Hepatocyte (in vitro differentiated cells): ENCODE measurements at regions not wholly inside any gene's neighbourhood (a gene's known extent, or its start where the extent isn't known, plus 50 kb on each side); places are given as distances from the start of the nearest gene placed in this dataset.

Source experiments
- DNase-seq: peaks from one replicate; pipeline ENCODE4 v3.0.0-alpha.2; 2016; ENCODE audit warnings: low spot score
- H2AFZ ChIP-seq: fragments of 200-600 bp; sonication (generic); 2 replicates; pipeline ENCODE4 v1.6.0; 2016; ENCODE audit warnings: antibody characterized with exemption, mild to moderate bottlenecking
- H3K27ac ChIP-seq: fragments of 200-600 bp; sonication (generic); 2 replicates; pipeline ENCODE4 v1.5.1; 2016; ENCODE audit warnings: mild to moderate bottlenecking
- H3K27me3 ChIP-seq: fragments of 200-600 bp; sonication (generic); 2 replicates; pipeline ENCODE4 v1.6.1; 2016
- H3K36me3 ChIP-seq: fragments of 200-600 bp; sonication (generic); replicated peaks from 2 replicates; pipeline ENCODE4 v1.5.1; 2016; ENCODE audit warnings: low read depth; ENCODE audit not compliant: insufficient read depth
- H3K4me1 ChIP-seq: fragments of 200-600 bp; sonication (generic); 2 replicates; pipeline ENCODE4 v1.5.1; 2016; ENCODE audit warnings: mild to moderate bottlenecking, moderate library complexity; ENCODE audit not compliant: insufficient read depth
- H3K4me2 ChIP-seq: fragments of 200-600 bp; sonication (generic); 2 replicates; pipeline ENCODE4 v1.6.0; 2016
- H3K4me3 ChIP-seq: fragments of 200-600 bp; sonication (generic); 2 replicates; pipeline ENCODE4 v1.5.1; 2016; ENCODE audit warnings: mild to moderate bottlenecking
- H3K79me2 ChIP-seq: fragments of 200-600 bp; sonication (generic); 2 replicates; pipeline ENCODE4 v1.6.0; 2017; ENCODE audit warnings: mild to moderate bottlenecking
- H3K9me2 ChIP-seq: fragments of 200-600 bp; sonication (generic); replicated peaks from 2 replicates; pipeline ENCODE4 v1.6.0; 2017; ENCODE audit warnings: mild to moderate bottlenecking; ENCODE audit not compliant: insufficient read depth
- H3K9me3 ChIP-seq: fragments of 200-600 bp; sonication (generic); 2 replicates; pipeline ENCODE4 v1.5.1; 2016; ENCODE audit warnings: low read depth, mild to moderate bottlenecking
- H4K20me1 ChIP-seq: fragments of 200-600 bp; sonication (generic); 2 replicates; pipeline ENCODE4 v1.6.0; 2016; ENCODE audit warnings: mild to moderate bottlenecking; ENCODE audit not compliant: insufficient read depth, poor library complexity, severe bottlenecking
- EZH2 ChIP-seq: fragments of 200-600 bp; sonication (generic); IDR thresholded peaks from 2 replicates; pipeline ENCODE4 v1.6.1; 2016; ENCODE audit warnings: antibody characterized with exemption, mild to moderate bottlenecking, borderline replicate concordance
- EZH2phosphoT487 ChIP-seq: fragments of 200-600 bp; sonication (generic); IDR thresholded peaks from one replicate; pipeline ENCODE4 v1.6.1; 2018; ENCODE audit warnings: antibody characterized with exemption, mild to moderate bottlenecking, low read depth, moderate library complexity; ENCODE audit not compliant: unreplicated experiment, severe bottlenecking
- WGBS: methylation state at CpG from one replicate; pipeline ENCODE4 v1.1.6; 2016; ENCODE audit warnings: low lambda C conversion rate; ENCODE audit errors: missing lambda C conversion rate; 5-methylcytosine and 5-hydroxymethylcytosine counted together
- TF ChIP-seq, protein P1 (sequence below): fragments of 200-600 bp; sonication (generic); IDR thresholded peaks from 2 replicates; pipeline ENCODE4 v1.5.1; 2016; ENCODE audit warnings: antibody characterized with exemption, mild to moderate bottlenecking; ENCODE audit not compliant: poor library complexity

DNA sequence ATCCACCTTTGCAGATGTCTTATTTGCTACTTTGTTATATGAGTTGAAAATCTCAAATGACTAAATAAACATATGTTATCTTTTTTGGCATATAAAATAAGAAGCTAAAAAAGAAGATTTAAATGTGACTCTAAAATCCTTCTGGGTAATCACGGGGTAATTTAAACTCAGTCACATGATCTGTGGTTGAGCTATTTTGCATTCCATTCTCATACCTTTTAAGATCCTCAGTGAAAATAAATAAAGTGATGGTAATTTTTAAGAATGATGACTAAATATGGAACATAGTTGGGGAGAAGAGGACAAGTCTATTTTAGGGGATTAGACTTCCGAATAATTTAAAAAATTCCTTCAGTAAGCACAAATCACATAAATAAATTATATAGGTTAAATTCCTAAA is 1076.8 kb downstream of the TUSC7 start:
- H2AFZ ChIP-seq: no peak overlapping the region
- H3K27ac ChIP-seq: no peak overlapping the region
- no peaks in the 10 kb centered on the region for H3K4me1 ChIP-seq
- no peaks in the 10 kb centered on the region for H3K9me2 ChIP-seq
- no peak overlapping the region for H3K4me3 ChIP-seq
- no peaks in the 10 kb centered on the region for H3K27me3 ChIP-seq
- no peaks in the 10 kb centered on the region for H3K36me3 ChIP-seq
- no peaks in the 10 kb centered on the region for H3K9me3 ChIP-seq
- 69% methylated on average over 2 of the region's 2 CpGs for WGBS
- no peaks in the 10 kb centered on the region for H3K79me2 ChIP-seq
- TF ChIP-seq, protein P1, sequence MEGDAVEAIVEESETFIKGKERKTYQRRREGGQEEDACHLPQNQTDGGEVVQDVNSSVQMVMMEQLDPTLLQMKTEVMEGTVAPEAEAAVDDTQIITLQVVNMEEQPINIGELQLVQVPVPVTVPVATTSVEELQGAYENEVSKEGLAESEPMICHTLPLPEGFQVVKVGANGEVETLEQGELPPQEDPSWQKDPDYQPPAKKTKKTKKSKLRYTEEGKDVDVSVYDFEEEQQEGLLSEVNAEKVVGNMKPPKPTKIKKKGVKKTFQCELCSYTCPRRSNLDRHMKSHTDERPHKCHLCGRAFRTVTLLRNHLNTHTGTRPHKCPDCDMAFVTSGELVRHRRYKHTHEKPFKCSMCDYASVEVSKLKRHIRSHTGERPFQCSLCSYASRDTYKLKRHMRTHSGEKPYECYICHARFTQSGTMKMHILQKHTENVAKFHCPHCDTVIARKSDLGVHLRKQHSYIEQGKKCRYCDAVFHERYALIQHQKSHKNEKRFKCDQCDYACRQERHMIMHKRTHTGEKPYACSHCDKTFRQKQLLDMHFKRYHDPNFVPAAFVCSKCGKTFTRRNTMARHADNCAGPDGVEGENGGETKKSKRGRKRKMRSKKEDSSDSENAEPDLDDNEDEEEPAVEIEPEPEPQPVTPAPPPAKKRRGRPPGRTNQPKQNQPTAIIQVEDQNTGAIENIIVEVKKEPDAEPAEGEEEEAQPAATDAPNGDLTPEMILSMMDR: no peak
- TF ChIP-seq EZH2: no peak
- TF ChIP-seq EZH2phosphoT487: no peak
- H3K4me2 ChIP-seq: no peak overlapping the region
- DNase-seq: no peak
- no peaks in the 10 kb centered on the region for H4K20me1 ChIP-seq

DNA sequence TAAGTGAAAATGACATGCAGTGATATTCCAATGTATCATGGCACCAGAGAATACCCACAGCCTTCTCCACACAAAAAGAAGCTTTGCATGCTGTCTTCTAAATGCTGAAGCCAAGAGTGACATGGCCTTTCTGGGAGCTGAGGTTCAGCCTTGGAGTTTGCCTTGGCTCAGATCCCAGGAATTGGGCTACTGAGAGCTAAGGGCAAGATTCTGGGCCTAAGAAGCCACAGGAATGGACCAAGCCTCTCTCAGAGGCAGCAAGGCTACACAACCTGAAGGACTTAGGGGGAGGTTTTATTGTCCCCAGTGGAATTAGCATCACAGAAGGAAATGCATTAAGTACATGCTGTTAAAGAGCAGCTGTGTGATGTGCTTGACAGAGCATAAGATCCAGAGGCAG is 1078.5 kb downstream of the TUSC7 start:
- no peaks in the 10 kb centered on the region for H3K27me3 ChIP-seq
- H3K27ac ChIP-seq: no peak overlapping the region
- H3K4me1 ChIP-seq: no peaks in the 10 kb centered on the region
- no peak for DNase-seq
- no peaks in the 10 kb centered on the region for H3K79me2 ChIP-seq
- no peak overlapping the region for H3K4me3 ChIP-seq
- TF ChIP-seq EZH2 (no peak), EZH2phosphoT487 (no peak)
- TF ChIP-seq, protein P1: no peak
- no peaks in the 10 kb centered on the region for H4K20me1 ChIP-seq
- H2AFZ ChIP-seq: no peak overlapping the region
- H3K4me2 ChIP-seq: no peak overlapping the region
- H3K9me2 ChIP-seq: no peaks in the 10 kb centered on the region
- H3K9me3 ChIP-seq: no peaks in the 10 kb centered on the region
- no peaks in the 10 kb centered on the region for H3K36me3 ChIP-seq

DNA sequence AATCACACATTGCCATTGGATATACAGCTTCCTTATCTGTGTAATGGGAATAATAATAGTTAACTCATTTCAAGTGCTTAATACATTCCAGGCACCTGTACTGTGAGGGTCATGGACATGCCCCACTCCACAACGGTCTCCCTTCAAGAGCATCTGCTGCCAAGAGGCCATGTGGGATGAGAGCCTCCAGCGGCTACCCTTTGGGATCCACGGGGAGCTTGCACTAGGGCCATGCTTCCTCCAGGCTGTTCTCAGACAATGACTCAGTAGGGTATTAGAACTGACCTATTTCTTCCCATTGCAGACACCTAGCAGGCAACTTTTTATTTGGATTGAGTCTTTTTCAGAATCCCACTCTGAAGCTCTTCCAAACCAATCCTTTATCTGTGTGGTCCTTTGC is 1078.9 kb downstream of the TUSC7 start:
- no peaks in the 10 kb centered on the region for H4K20me1 ChIP-seq
- H3K27ac ChIP-seq: no peak overlapping the region
- no peaks in the 10 kb centered on the region for H3K9me3 ChIP-seq
- WGBS: 75% methylated on average over 3 of the region's 3 CpGs
- no peaks in the 10 kb centered on the region for H3K79me2 ChIP-seq
- H3K36me3 ChIP-seq: no peaks in the 10 kb centered on the region
- H3K9me2 ChIP-seq: no peaks in the 10 kb centered on the region
- no peak overlapping the region for H3K4me2 ChIP-seq
- no peak for TF ChIP-seq EZH2
- TF ChIP-seq, protein P1: no peak
- TF ChIP-seq EZH2phosphoT487: no peak
- no peak for DNase-seq
- no peaks in the 10 kb centered on the region for H3K27me3 ChIP-seq
- no peak overlapping the region for H2AFZ ChIP-seq
- no peak overlapping the region for H3K4me3 ChIP-seq
- H3K4me1 ChIP-seq: no peaks in the 10 kb centered on the region
